ENCODE measurements at regions not wholly inside any gene's neighbourhood (a gene's known extent, or its start where the extent isn't known, plus 50 kb on each side); places are given as distances from the start of the nearest gene placed in this dataset.

- 83 to 84% methylated on average over 1 of the region's 1 CpG for WGBS, 2 donors
- TF ChIP-seq, protein P1, sequence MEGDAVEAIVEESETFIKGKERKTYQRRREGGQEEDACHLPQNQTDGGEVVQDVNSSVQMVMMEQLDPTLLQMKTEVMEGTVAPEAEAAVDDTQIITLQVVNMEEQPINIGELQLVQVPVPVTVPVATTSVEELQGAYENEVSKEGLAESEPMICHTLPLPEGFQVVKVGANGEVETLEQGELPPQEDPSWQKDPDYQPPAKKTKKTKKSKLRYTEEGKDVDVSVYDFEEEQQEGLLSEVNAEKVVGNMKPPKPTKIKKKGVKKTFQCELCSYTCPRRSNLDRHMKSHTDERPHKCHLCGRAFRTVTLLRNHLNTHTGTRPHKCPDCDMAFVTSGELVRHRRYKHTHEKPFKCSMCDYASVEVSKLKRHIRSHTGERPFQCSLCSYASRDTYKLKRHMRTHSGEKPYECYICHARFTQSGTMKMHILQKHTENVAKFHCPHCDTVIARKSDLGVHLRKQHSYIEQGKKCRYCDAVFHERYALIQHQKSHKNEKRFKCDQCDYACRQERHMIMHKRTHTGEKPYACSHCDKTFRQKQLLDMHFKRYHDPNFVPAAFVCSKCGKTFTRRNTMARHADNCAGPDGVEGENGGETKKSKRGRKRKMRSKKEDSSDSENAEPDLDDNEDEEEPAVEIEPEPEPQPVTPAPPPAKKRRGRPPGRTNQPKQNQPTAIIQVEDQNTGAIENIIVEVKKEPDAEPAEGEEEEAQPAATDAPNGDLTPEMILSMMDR (IDR thresholded peaks at IDR 0.05; ENCODE audit: control extremely low read depth, extremely low read depth), result no peak
These were observed 741.2 kb upstream of the FAM98A start for GRCh38 chr2:34340307-34340706.

DNA sequence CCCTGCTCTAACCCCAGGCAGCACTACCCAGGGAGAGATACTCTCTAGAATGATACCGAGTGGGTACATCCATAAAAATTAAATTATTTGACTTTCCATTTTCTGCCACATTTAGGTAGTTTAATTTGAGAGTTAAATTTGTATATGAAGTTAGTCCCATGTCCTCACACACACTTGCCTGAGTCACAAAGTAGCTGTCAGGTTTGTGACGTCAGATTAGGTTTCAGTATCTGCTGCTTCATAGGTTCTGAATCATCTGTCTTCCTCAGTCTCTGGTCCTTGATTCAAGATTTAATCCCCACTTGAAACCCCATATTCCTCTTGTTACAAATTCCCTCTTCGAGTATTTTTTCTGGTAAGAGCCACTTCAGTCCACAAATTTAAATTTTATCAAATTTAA, 738.6 kb upstream of the FAM98A start:
- ATAC-seq (ENCODE audit: insufficient read depth, low FRiP score), result no peak
- TF ChIP-seq, protein P1 (IDR thresholded peaks at IDR 0.05; ENCODE audit: control extremely low read depth, extremely low read depth), result no peak
- Histone ChIP-seq H3K9ac (ENCODE audit: insufficient read depth in 1 of 2, low read length in 2 of 2) (no peak overlapping the region), H3K9me3 (ENCODE audit: control insufficient read depth in 4 of 4, insufficient read depth in 3 of 4, low read length in 3 of 4) (peaks cover 0 to 2% (median 0%) of the 10 kb centered on the region in 4 donors), H3K4me3 (no peak overlapping the region), H3K4me1 (ENCODE audit: control insufficient read depth in 5 of 5, insufficient read depth in 5 of 5, low read length in 5 of 5) (no peaks in the 10 kb centered on the region), H3K27me3 (ENCODE audit: control insufficient read depth in 3 of 3, insufficient read depth in 3 of 3, low read length in 2 of 3) (no peaks in the 10 kb centered on the region), H3K27ac (ENCODE audit: low read depth in 1 of 2, low read length in 1 of 2) (no peak overlapping the region), H3K36me3 (ENCODE audit: control insufficient read depth in 4 of 4, insufficient read depth in 4 of 4, low read length in 4 of 4) (no peaks in the 10 kb centered on the region)
- no peak for DNase-seq
- WGBS, 2 donors, result 83 to 84% methylated on average over 3 of the region's 3 CpGs

More at GRCh38 chr2:34340307-34340706, 741.2 kb upstream of the FAM98A start:
- ATAC-seq (ENCODE audit: insufficient read depth, low FRiP score), result no peak
- peaks cover 0 to 2% (median 0%) of the 10 kb centered on the region in 4 donors for H3K9me3 ChIP-seq (ENCODE audit: control insufficient read depth in 4 of 4, insufficient read depth in 3 of 4, low read length in 3 of 4)
- H3K9ac ChIP-seq (ENCODE audit: insufficient read depth in 1 of 2, low read length in 2 of 2), result no peak overlapping the region
- H3K27me3 ChIP-seq (ENCODE audit: control insufficient read depth in 3 of 3, insufficient read depth in 3 of 3, low read length in 2 of 3), result no peaks in the 10 kb centered on the region
- no peak for DNase-seq
- H3K27ac ChIP-seq (ENCODE audit: low read depth in 1 of 2, low read length in 1 of 2), result no peak overlapping the region
- no peak overlapping the region for H3K4me3 ChIP-seq
- no peaks in the 10 kb centered on the region for H3K36me3 ChIP-seq (ENCODE audit: control insufficient read depth in 4 of 4, insufficient read depth in 4 of 4, low read length in 4 of 4)
- no peaks in the 10 kb centered on the region for H3K4me1 ChIP-seq (ENCODE audit: control insufficient read depth in 5 of 5, insufficient read depth in 5 of 5, low read length in 5 of 5)

DNA sequence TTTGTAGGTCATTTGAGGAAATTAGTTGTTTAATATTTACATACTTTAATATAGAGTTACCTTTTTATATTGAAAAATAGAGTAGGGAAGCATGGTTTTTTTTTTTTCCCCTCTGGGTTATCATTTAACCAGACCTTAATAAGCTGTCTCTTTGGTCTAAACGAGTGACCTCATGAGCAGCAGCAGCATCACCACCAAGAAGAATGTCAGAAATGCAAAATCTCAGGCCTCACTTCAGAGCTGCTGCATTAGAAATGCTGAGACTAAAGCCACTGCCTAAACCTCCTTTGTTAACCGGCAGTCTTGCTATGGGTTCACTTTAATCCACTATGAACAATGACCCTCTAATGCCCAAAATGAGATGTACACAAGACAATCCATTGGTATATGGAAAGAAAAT, 733.7 kb upstream of the FAM98A start:
- DNase-seq, result no peak
- TF ChIP-seq, protein P1 (IDR thresholded peaks at IDR 0.05; ENCODE audit: control extremely low read depth, extremely low read depth), result no peak
- Histone ChIP-seq H3K4me3 (no peak overlapping the region), H3K36me3 (ENCODE audit: control insufficient read depth in 4 of 4, insufficient read depth in 4 of 4, low read length in 4 of 4) (no peaks in the 10 kb centered on the region), H3K9me3 (ENCODE audit: control insufficient read depth in 4 of 4, insufficient read depth in 3 of 4, low read length in 3 of 4) (no peaks in the 10 kb centered on the region), H3K4me1 (ENCODE audit: control insufficient read depth in 5 of 5, insufficient read depth in 5 of 5, low read length in 5 of 5) (no peaks in the 10 kb centered on the region), H3K27me3 (ENCODE audit: control insufficient read depth in 3 of 3, insufficient read depth in 3 of 3, low read length in 2 of 3) (no peaks in the 10 kb centered on the region), H3K9ac (ENCODE audit: insufficient read depth in 1 of 2, low read length in 2 of 2) (no peak overlapping the region), H3K27ac (ENCODE audit: low read depth in 1 of 2, low read length in 1 of 2) (no peak overlapping the region)
- no peak for ATAC-seq (ENCODE audit: insufficient read depth, low FRiP score)
- 60 to 62% methylated on average over 2 of the region's 2 CpGs for WGBS, 2 donors

- no peaks in the 10 kb centered on the region for H3K9me3 ChIP-seq (ENCODE audit: control insufficient read depth in 4 of 4, insufficient read depth in 3 of 4, low read length in 3 of 4)
- no peak overlapping the region for H3K9ac ChIP-seq (ENCODE audit: insufficient read depth in 1 of 2, low read length in 2 of 2)
- DNase-seq (no peak), ATAC-seq (ENCODE audit: insufficient read depth, low FRiP score) (no peak)
- TF ChIP-seq, protein P1 (IDR thresholded peaks at IDR 0.05; ENCODE audit: control extremely low read depth, extremely low read depth), result no peak
- H3K4me1 ChIP-seq (ENCODE audit: control insufficient read depth in 5 of 5, insufficient read depth in 5 of 5, low read length in 5 of 5), result peaks cover 0 to 4% (median 0%) of the 10 kb centered on the region in 5 donors
- no peak overlapping the region for H3K27ac ChIP-seq (ENCODE audit: low read depth in 1 of 2, low read length in 1 of 2)
- H3K4me3 ChIP-seq, result no peak overlapping the region
- H3K27me3 ChIP-seq (ENCODE audit: control insufficient read depth in 3 of 3, insufficient read depth in 3 of 3, low read length in 2 of 3), result no peaks in the 10 kb centered on the region
- WGBS, 2 donors, result 76 to 80% methylated on average over 2 of the region's 2 CpGs
- no peaks in the 10 kb centered on the region for H3K36me3 ChIP-seq (ENCODE audit: control insufficient read depth in 4 of 4, insufficient read depth in 4 of 4, low read length in 4 of 4)
These were observed 721.0 kb upstream of the FAM98A start for GRCh38 chr2:34320056-34320455.

Data from lung (tissue), 11 donors.